DND-41 (cell line): ENCODE measurements at regions not wholly inside any gene's neighbourhood (a gene's known extent, or its start where the extent isn't known, plus 50 kb on each side); places are given as distances from the start of the nearest gene placed in this dataset.

Experiments used
- ATAC-seq: fragments of 200-7000 bp; cut with Tn5 transposase; 3 replicates; pipeline ENCODE4 v1.9.1; 2021; ENCODE audit warnings: low read depth; ENCODE audit not compliant: insufficient read depth
- DNase-seq: peaks from one replicate; pipeline ENCODE4 v3.0.0-alpha.2; 2020
- H2AFZ ChIP-seq: 2 replicates; pipeline ENCODE4 v1.6.0; 2012; ENCODE audit warnings: low read depth, low read length
- H3K27ac ChIP-seq: 2 replicates; pipeline ENCODE4 v1.5.1; 2012; ENCODE audit warnings: low read length, inconsistent platforms
- H3K27me3 ChIP-seq: fragments of 200-600 bp; sonication (generic); 2 replicates; pipeline ENCODE4 v1.6.0; 2012; ENCODE audit warnings: low read length, mild to moderate bottlenecking, inconsistent platforms; ENCODE audit not compliant: insufficient read depth, poor library complexity
- H3K36me3 ChIP-seq: 2 replicates; pipeline ENCODE4 v1.5.1; 2012; ENCODE audit warnings: low read length, inconsistent platforms; ENCODE audit not compliant: insufficient read depth
- H3K4me1 ChIP-seq: 2 replicates; pipeline ENCODE4 v1.5.1; 2012; ENCODE audit warnings: mild to moderate bottlenecking, low read length; ENCODE audit not compliant: insufficient read depth
- H3K4me2 ChIP-seq: 2 replicates; pipeline ENCODE4 v1.6.0; 2012; ENCODE audit warnings: mild to moderate bottlenecking, moderate library complexity, low read length, inconsistent platforms; ENCODE audit not compliant: insufficient read depth
- H3K4me3 ChIP-seq, 2 experiments: fragments of 200-600 bp in 1 of 2; shearing (Covaris generic) in 1 of 2; 2 replicates each; pipeline ENCODE4 v1.5.1; 2012 to 2016; ENCODE audit warnings: inconsistent platforms in 2 of 2, low read length in 2 of 2, mild to moderate bottlenecking in 2 of 2, low read depth in 1 of 2, moderate library complexity in 1 of 2
- H3K79me2 ChIP-seq: 2 replicates; pipeline ENCODE4 v1.6.0; 2012; ENCODE audit warnings: low read length, inconsistent platforms; ENCODE audit not compliant: insufficient read depth
- H3K9ac ChIP-seq: 2 replicates; pipeline ENCODE4 v1.6.0; 2012; ENCODE audit warnings: low read depth, mild to moderate bottlenecking, inconsistent platforms, low read length, moderate library complexity
- H3K9me3 ChIP-seq: 2 replicates; pipeline ENCODE4 v1.5.1; 2012; ENCODE audit warnings: low read length, moderate library complexity, mild to moderate bottlenecking, inconsistent platforms; ENCODE audit not compliant: insufficient read depth, severe bottlenecking
- H4K20me1 ChIP-seq: 2 replicates; pipeline ENCODE4 v1.6.0; 2012; ENCODE audit warnings: low read length; ENCODE audit not compliant: insufficient read depth
- EZH2 ChIP-seq: IDR thresholded peaks from 3 replicates; pipeline ENCODE4 v1.6.1; 2012; ENCODE audit warnings: borderline replicate concordance, low read depth, mild to moderate bottlenecking, moderate library complexity, low read length, inconsistent platforms; ENCODE audit not compliant: severe bottlenecking
- TF ChIP-seq, protein P1 (sequence below): IDR thresholded peaks from 2 replicates; pipeline ENCODE4 v1.5.1; 2012; ENCODE audit warnings: borderline replicate concordance, low read length, moderate library complexity, mild to moderate bottlenecking; ENCODE audit not compliant: poor library complexity, severe bottlenecking; ENCODE audit errors: extremely low read depth

DNA sequence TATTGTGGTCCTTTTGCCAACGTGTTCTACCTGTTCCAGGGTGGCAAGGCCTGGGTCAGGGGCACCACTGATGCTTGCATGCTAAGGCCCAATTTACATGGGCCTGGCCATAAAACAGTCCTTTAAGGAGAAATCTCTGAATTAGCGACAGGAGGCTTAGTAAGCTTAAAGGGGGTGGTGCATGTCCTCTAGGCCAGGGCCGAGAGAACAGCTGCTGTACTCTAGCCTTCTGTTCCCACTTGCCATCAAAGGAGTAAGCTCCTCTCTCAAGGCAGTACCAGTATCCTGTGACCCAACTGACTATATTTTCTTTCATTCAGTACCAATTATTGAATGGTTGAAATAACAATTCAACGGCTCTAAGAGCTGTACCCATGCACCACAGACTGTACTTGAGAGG is 67.7 kb upstream of the ZDHHC17 start:
- Histone ChIP-seq H3K27ac (no peak overlapping the region), H3K27me3 (no peaks in the 10 kb centered on the region), H3K4me1 (no peaks in the 10 kb centered on the region), H3K9ac (no peak overlapping the region), H3K79me2 (no peaks in the 10 kb centered on the region), H3K4me2 (no peak overlapping the region), H4K20me1 (no peaks in the 10 kb centered on the region), H2AFZ (no peak overlapping the region), H3K36me3 (no peaks in the 10 kb centered on the region), H3K4me3 (no peak overlapping the region), H3K9me3 (no peaks in the 10 kb centered on the region)
- ATAC-seq: no peak
- no peak for DNase-seq
- TF ChIP-seq, protein P1, sequence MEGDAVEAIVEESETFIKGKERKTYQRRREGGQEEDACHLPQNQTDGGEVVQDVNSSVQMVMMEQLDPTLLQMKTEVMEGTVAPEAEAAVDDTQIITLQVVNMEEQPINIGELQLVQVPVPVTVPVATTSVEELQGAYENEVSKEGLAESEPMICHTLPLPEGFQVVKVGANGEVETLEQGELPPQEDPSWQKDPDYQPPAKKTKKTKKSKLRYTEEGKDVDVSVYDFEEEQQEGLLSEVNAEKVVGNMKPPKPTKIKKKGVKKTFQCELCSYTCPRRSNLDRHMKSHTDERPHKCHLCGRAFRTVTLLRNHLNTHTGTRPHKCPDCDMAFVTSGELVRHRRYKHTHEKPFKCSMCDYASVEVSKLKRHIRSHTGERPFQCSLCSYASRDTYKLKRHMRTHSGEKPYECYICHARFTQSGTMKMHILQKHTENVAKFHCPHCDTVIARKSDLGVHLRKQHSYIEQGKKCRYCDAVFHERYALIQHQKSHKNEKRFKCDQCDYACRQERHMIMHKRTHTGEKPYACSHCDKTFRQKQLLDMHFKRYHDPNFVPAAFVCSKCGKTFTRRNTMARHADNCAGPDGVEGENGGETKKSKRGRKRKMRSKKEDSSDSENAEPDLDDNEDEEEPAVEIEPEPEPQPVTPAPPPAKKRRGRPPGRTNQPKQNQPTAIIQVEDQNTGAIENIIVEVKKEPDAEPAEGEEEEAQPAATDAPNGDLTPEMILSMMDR: no peak
- TF ChIP-seq EZH2: no peak

DNA sequence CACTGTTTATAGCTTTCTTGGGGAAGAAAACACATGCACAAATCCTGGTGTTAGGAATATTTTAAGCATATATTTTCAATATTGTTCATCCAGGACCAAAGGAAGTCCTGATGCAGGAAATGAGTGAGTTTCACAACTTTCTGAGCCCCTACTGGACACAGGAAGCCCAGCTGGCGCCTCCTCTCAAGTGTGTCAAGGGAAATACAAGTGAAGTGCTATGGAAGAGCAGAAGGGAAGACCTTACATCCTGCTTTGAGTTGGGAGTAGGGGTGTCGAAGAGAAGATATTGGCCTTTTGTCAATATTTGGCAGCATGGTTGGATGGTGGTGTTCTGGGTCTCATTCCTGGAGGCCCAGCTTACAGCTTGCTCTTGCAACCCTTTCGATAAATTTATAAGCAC is 66.1 kb upstream of the ZDHHC17 start:
- H3K4me1 ChIP-seq: no peaks in the 10 kb centered on the region
- TF ChIP-seq EZH2: no peak
- H3K9ac ChIP-seq: no peak overlapping the region
- no peak for DNase-seq
- no peak for ATAC-seq
- H3K27me3 ChIP-seq: peaks cover 5% of the 10 kb centered on the region
- no peak overlapping the region for H3K4me3 ChIP-seq
- H3K27ac ChIP-seq: no peak overlapping the region
- H3K9me3 ChIP-seq: no peaks in the 10 kb centered on the region
- no peaks in the 10 kb centered on the region for H4K20me1 ChIP-seq
- no peaks in the 10 kb centered on the region for H3K36me3 ChIP-seq
- no peaks in the 10 kb centered on the region for H3K79me2 ChIP-seq
- H2AFZ ChIP-seq: no peak overlapping the region
- H3K4me2 ChIP-seq: no peak overlapping the region

DNA sequence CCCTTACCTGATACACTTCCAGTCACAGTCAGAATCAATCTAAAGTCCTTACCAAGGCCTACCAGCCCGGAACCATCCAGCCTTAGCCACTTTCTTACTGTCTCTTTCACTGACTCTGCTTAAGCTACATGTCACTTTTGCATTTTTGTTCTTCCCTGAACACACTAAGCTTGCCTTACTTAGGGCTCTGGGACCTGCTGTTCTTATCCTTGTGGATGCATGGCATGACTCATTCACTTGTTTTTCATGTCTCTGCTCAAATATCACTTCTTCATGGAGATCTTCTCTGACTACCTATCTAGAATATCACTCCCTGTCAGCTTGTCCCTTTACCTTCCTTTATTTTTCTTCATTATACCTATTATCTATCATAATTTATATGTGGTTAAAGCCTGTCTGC is 65.6 kb upstream of the ZDHHC17 start:
- Histone ChIP-seq H3K27me3 (peaks cover 5% of the 10 kb centered on the region), H3K79me2 (no peaks in the 10 kb centered on the region), H2AFZ (no peak overlapping the region), H4K20me1 (no peaks in the 10 kb centered on the region), H3K27ac (no peak overlapping the region), H3K9me3 (no peaks in the 10 kb centered on the region), H3K9ac (no peak overlapping the region), H3K4me3 (no peak overlapping the region), H3K4me1 (no peaks in the 10 kb centered on the region), H3K36me3 (no peaks in the 10 kb centered on the region), H3K4me2 (no peak overlapping the region)
- no peak for DNase-seq
- ATAC-seq: no peak
- TF ChIP-seq, protein P1: no peak
- no peak for TF ChIP-seq EZH2

DNA sequence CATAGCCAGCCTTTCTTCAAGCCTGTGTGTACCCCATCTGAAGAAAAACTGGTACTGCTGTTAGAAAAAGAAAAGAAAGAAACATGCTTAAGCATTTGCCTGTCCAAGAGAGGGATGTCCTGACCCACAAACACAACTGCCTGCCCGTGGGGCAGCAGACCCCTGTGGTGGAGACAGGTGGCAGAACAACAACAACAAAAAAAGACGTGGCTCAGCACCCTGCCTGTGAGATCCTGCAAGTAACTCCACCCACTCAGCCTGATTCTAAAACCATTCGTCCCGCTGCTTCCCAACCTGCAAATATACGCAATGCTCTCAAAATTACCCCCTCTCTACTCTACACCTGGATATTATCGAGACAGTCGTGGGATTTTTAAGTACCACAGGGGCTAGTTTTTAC is 64.9 kb upstream of the ZDHHC17 start:
- H3K4me2 ChIP-seq: no peak overlapping the region
- no peaks in the 10 kb centered on the region for H4K20me1 ChIP-seq
- no peak overlapping the region for H3K27ac ChIP-seq
- no peak overlapping the region for H3K9ac ChIP-seq
- H3K79me2 ChIP-seq: no peaks in the 10 kb centered on the region
- H3K4me3 ChIP-seq: no peak overlapping the region
- H3K4me1 ChIP-seq: no peaks in the 10 kb centered on the region
- ATAC-seq: no peak
- no peaks in the 10 kb centered on the region for H3K36me3 ChIP-seq
- no peaks in the 10 kb centered on the region for H3K9me3 ChIP-seq
- no peak for DNase-seq
- no peak overlapping the region for H2AFZ ChIP-seq
- H3K27me3 ChIP-seq: peaks cover 5% of the 10 kb centered on the region
- no peak for TF ChIP-seq EZH2
- TF ChIP-seq, protein P1: no peak
